Stomach smooth muscle (tissue), 2 donors: ENCODE measurements at regions not wholly inside any gene's neighbourhood (a gene's known extent, or its start where the extent isn't known, plus 50 kb on each side); places are given as distances from the start of the nearest gene placed in this dataset.

Experiments used
- H3K27ac ChIP-seq: one replicate; pipeline ENCODE4 v1.7.0; 2013; ENCODE audit warnings: mild to moderate bottlenecking, low read length, inconsistent platforms
- H3K27me3 ChIP-seq, 2 donors: one replicate each; pipeline ENCODE4 v1.7.0; 2013; ENCODE audit warnings: low read length in 2 of 2; ENCODE audit not compliant: insufficient read depth in 2 of 2, control insufficient read depth in 1 of 2
- H3K36me3 ChIP-seq, 2 donors: one replicate each; pipeline ENCODE4 v1.7.0; 2013; ENCODE audit warnings: low read length in 2 of 2; ENCODE audit not compliant: control insufficient read depth in 2 of 2, insufficient read depth in 2 of 2
- H3K4me1 ChIP-seq: one replicate; pipeline ENCODE4 v1.7.0; 2013; ENCODE audit warnings: low read length; ENCODE audit not compliant: control insufficient read depth, insufficient read depth
- H3K4me3 ChIP-seq, 2 donors: one replicate each; pipeline ENCODE4 v1.7.0; 2013; ENCODE audit warnings: low read length in 2 of 2
- H3K9ac ChIP-seq, 2 donors: one replicate each; pipeline ENCODE4 v1.7.0; 2013; ENCODE audit warnings: low read length in 2 of 2, mild to moderate bottlenecking in 1 of 2
- H3K9me3 ChIP-seq, 2 donors: one replicate each; pipeline ENCODE4 v1.7.0; 2013; ENCODE audit warnings: low read length in 2 of 2; ENCODE audit not compliant: control insufficient read depth in 2 of 2
- donor health status: healthy.
- donor health status: Pancreatic carcinoma.

DNA sequence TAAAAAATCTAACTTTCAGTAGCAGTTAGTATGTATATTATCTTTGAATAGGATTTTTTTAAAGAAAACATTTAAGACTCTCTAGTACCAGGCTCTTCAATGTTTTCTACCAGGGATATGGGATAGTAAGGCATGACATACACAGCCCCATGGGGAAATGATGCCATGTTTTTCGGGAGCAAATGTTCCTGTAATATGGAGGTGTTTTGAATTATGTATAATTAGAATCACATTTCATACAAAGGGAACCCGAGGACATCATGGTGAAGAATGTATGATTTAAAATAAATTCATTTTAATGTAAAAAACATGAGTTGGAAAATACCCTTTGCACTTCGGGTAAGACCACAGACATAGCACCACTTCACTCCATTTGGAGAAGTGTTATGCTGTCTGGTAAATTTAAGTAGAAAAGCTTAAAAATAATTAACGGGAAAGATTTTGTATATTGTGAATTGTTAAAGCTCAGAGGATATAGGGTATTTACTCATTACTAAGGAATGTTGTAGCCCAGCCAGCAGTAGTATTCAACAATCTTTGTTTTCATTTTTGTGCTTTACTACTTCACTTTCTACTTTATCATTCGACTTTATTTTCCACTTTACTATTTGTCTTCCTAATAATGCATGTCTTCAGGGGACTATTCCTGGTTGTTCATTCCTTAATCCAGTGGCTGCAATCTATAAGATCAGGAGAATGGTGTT is 2050.7 kb downstream of the ARAP2 start:
- Histone ChIP-seq H3K36me3 (no peaks in the 10 kb centered on the region), H3K27ac (no peak overlapping the region), H3K9ac (no peak overlapping the region), H3K9me3 (no peaks in the 10 kb centered on the region), H3K4me3 (no peak overlapping the region), H3K27me3 (no peaks in the 10 kb centered on the region), H3K4me1 (no peaks in the 10 kb centered on the region)

DNA sequence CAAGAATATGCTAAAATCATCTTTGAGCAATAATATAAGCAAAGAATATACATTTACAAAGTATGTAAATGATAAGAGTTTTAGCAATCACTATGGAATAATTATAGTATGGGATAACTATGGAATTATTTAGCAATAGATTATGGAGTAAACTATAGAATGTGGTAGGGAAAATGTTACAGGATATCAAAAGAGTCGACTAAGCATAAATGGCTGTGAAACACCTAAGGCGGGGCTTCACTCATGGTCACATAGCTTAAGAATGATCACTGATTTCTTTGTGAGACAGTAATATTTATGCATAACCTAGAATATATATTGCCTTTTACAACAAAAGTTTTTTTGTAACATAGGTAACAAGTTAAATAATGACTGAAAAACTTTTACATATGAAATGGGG is 2049.7 kb downstream of the ARAP2 start:
- Histone ChIP-seq H3K27ac (no peak overlapping the region), H3K9ac (no peak overlapping the region), H3K27me3 (no peaks in the 10 kb centered on the region), H3K4me1 (no peaks in the 10 kb centered on the region), H3K9me3 (no peaks in the 10 kb centered on the region), H3K4me3 (no peak overlapping the region), H3K36me3 (no peaks in the 10 kb centered on the region)

DNA sequence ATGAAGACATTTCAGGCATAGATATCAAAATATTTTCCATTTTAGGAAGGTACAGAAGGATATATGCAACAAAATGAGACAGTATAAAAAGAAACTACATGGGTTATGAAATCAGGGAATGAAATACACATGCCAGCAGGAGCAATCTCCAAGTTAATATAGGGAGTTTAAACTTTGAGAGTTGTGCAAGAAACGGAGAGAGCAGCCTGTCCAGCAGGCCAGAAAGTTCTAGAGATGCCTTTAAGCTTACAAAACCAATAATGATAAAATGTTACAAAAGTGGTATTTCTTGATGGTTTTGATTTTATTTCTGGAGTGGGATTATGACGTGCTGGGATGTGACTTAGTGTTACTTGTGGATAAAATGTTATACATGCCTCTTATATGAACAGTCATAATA is 2047.9 kb downstream of the ARAP2 start:
- H3K27ac ChIP-seq = no peak overlapping the region
- no peaks in the 10 kb centered on the region for H3K36me3 ChIP-seq
- no peak overlapping the region for H3K9ac ChIP-seq
- no peaks in the 10 kb centered on the region for H3K27me3 ChIP-seq
- H3K4me3 ChIP-seq = no peak overlapping the region
- H3K4me1 ChIP-seq = no peaks in the 10 kb centered on the region
- H3K9me3 ChIP-seq = no peaks in the 10 kb centered on the region

DNA sequence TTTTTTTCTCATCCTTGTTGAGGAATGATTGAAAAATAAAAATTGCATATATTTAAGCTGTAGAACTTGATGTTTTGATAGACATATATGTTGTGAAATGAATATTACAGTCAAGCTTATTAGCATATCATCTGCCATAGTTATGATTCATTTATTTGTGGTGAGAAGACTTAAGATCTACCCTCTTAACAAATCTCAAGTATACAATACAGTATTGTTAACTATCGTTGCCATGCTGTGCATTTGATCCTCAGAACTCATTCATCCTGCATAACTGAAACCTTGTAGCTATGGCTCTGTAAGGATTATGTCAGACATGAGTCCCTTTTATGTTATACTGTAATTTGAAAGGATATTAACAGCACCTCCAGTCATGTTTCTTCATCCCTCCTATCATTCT is 2045.3 kb downstream of the ARAP2 start:
- H3K27ac ChIP-seq = no peak overlapping the region
- H3K9ac ChIP-seq = no peak overlapping the region
- no peaks in the 10 kb centered on the region for H3K27me3 ChIP-seq
- no peaks in the 10 kb centered on the region for H3K4me1 ChIP-seq
- H3K36me3 ChIP-seq = no peaks in the 10 kb centered on the region
- H3K4me3 ChIP-seq = no peak overlapping the region
- H3K9me3 ChIP-seq = no peaks in the 10 kb centered on the region

DNA sequence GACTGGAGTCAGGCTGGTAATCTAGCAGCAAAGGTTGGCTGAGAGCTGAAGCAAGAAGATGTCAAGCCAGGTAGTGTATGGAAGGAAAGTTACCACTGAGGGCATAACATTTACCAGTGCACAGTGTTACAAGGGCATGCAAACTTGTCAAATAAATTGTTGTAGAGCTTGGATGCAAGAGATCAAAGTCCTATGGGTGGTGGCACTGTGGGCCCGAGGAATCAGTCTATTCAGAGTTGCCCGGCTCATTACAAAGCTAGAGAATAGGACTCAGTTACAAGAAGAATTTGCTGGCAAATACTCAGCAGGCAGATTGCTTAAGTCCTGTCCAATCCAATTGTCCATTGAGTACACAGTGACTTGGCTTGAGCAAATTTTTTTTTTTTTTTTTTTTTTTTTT is 2043.8 kb downstream of the ARAP2 start:
- no peaks in the 10 kb centered on the region for H3K36me3 ChIP-seq
- no peaks in the 10 kb centered on the region for H3K9me3 ChIP-seq
- H3K9ac ChIP-seq = no peak overlapping the region
- no peak overlapping the region for H3K27ac ChIP-seq
- H3K4me1 ChIP-seq = no peaks in the 10 kb centered on the region
- no peak overlapping the region for H3K4me3 ChIP-seq
- no peaks in the 10 kb centered on the region for H3K27me3 ChIP-seq

DNA sequence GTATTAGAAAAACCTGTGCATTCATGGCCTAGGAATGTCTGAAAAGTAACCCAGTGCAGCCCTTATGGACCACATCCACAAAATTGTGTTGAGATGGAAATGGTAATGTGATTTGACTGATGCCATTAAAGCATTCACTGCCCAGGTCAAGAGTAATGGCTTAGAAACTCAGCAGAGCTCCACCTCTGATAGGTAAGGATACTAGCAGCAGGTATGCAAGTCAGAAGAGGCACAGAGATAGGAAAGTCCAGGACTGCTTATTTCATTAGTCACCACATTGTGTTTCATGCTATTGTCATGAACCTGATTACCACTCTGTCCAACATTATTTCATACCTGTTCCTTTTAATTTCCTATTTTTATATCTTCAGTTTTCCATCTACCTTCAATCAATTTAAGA is 2042.2 kb downstream of the ARAP2 start:
- Histone ChIP-seq H3K4me3 (no peak overlapping the region), H3K9ac (no peak overlapping the region), H3K27me3 (no peaks in the 10 kb centered on the region), H3K36me3 (no peaks in the 10 kb centered on the region), H3K27ac (no peak overlapping the region), H3K4me1 (no peaks in the 10 kb centered on the region), H3K9me3 (no peaks in the 10 kb centered on the region)

DNA sequence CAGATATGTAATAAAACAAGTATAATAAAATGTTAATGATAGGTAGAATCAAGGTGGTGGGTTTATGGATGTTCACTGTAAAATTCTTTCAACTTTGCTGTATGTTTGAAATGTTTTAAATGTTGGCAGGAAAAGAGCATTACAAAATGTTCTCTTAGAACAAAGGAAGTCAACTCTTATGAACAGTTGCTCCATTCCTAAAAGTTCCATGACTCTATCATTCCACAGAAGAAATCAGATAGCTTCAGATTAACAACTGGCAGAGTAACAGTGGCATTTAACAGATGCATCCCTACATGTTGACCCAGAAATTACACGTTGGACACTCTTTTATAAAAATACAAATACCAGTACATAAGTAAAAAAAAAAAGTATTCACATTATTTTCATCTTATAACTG is 2023.7 kb downstream of the ARAP2 start:
- Histone ChIP-seq H3K4me1 (no peaks in the 10 kb centered on the region), H3K9me3 (no peaks in the 10 kb centered on the region)

DNA sequence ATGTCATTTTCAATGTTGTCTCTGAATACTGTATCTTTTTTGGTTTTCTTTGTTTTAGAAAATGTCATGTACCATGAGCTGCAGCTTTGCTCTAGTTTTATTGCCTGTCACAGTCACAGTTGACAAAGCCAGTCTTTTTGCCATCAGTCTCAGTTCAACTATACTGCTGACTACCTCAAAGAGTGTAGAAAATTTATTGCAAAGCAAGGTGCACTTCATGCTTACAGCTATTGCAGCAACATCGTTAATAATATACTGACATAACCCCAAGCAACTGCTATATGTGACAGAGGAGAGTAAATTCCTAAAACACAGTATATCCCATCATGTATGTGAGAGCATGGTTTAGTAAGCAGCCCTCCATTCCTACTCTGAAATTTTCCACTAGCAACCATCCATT is 2022.3 kb downstream of the ARAP2 start:
- H3K4me3 ChIP-seq = no peak overlapping the region

More for the DNA sequence above, 2023.7 kb downstream of the ARAP2 start:
- H3K27ac ChIP-seq = no peak overlapping the region
- no peak overlapping the region for H3K4me3 ChIP-seq
- H3K27me3 ChIP-seq = no peaks in the 10 kb centered on the region
- H3K9ac ChIP-seq = no peak overlapping the region
- H3K36me3 ChIP-seq = no peaks in the 10 kb centered on the region

DNA sequence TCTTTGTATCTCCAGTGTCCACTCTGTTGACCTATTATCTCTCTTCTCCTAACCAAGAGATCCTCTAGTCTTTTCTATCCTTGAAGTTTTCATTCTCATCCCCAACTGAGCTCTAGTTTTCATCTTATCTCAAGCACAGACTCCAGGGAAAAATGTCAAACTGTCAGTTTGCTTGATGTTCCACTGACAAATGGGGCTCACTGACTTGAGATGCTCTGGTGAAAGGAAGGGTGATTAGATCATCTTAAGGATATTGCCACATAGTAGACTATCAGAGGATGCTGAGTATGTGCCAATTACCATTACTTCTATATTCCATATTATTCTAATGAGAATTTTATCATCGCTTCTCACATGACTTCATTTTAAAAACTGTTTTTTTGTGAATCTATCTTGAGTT is 2008.2 kb downstream of the ARAP2 start:
- Histone ChIP-seq H3K9me3 (no peaks in the 10 kb centered on the region), H3K4me1 (no peaks in the 10 kb centered on the region), H3K4me3 (no peak overlapping the region), H3K9ac (no peak overlapping the region), H3K27me3 (no peaks in the 10 kb centered on the region), H3K27ac (no peak overlapping the region), H3K36me3 (no peaks in the 10 kb centered on the region)

More for the DNA sequence above, 2022.3 kb downstream of the ARAP2 start:
- H3K9me3 ChIP-seq = no peaks in the 10 kb centered on the region
- H3K27me3 ChIP-seq = no peaks in the 10 kb centered on the region
- H3K9ac ChIP-seq = no peak overlapping the region
- H3K27ac ChIP-seq = no peak overlapping the region
- H3K4me1 ChIP-seq = no peaks in the 10 kb centered on the region
- no peaks in the 10 kb centered on the region for H3K36me3 ChIP-seq

DNA sequence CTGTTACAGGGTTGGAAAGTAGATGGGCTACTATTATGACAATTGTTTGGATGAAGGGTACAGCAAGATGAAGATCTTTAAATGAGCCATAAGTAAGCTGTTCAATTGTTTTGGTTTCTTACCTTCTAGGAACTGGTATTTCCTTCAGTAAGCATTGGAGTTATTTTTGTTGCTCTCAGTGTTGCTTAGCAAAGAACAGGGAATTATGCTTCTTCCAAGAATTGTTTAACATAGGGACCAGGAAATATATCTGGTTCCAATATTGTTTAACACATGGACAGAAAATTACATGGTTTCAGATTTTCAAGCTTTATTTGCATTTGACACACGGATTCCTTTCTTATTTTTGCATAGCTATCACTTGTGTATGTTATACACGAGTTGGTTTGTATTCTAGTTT is 1999.0 kb downstream of the ARAP2 start:
- H3K4me1 ChIP-seq = no peaks in the 10 kb centered on the region
- no peak overlapping the region for H3K27ac ChIP-seq
- no peak overlapping the region for H3K9ac ChIP-seq
- no peaks in the 10 kb centered on the region for H3K36me3 ChIP-seq
- H3K9me3 ChIP-seq = no peaks in the 10 kb centered on the region
- H3K4me3 ChIP-seq = no peak overlapping the region
- H3K27me3 ChIP-seq = no peaks in the 10 kb centered on the region

DNA sequence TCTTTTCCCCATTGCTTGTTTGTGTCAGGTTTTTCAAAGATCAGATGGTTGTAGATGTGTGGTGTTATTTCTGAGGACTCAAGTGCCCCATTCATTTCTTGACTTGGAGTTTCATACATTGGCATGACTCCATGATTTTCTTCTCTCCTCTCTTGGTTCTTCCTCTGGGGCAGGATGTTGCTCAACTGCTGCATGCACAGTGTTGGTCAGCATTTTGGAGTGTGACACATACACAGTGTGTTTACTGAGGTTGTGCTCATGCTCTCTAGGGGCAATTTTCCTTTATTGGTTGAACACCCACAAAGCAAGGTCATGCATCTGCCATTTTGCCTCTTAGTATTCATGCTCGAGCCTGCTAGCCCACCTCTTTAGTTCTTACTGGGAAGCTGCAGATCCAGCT is 1993.8 kb downstream of the ARAP2 start:
- Histone ChIP-seq H3K9me3 (no peaks in the 10 kb centered on the region), H3K4me3 (no peak overlapping the region), H3K9ac (no peak overlapping the region), H3K36me3 (no peaks in the 10 kb centered on the region), H3K4me1 (no peaks in the 10 kb centered on the region), H3K27ac (no peak overlapping the region), H3K27me3 (no peaks in the 10 kb centered on the region)
